ENCODE measurements at regions not wholly inside any gene's neighbourhood (a gene's known extent, or its start where the extent isn't known, plus 50 kb on each side); places are given as distances from the start of the nearest gene placed in this dataset.

DNA sequence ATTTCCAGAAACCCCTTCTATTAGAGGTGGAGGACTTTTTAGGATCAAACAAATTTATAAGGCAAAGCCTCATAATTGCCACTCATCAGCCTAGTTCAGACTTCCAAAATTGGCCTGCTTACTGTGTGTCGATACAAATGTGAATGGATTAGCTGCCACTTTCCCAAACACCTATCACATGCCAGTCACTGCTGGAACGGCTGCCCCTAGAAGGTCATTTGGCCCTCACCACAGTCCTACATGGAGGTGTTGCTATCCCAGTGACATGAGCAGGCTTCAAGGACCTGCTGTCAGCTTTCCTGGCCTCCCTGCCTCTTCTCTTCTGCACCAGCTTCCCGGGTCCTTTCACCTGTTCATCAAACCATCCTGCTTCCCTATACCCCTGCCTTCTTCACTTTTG, 279.2 kb upstream of the SKOR2 start:
- TF ChIP-seq, protein P1, sequence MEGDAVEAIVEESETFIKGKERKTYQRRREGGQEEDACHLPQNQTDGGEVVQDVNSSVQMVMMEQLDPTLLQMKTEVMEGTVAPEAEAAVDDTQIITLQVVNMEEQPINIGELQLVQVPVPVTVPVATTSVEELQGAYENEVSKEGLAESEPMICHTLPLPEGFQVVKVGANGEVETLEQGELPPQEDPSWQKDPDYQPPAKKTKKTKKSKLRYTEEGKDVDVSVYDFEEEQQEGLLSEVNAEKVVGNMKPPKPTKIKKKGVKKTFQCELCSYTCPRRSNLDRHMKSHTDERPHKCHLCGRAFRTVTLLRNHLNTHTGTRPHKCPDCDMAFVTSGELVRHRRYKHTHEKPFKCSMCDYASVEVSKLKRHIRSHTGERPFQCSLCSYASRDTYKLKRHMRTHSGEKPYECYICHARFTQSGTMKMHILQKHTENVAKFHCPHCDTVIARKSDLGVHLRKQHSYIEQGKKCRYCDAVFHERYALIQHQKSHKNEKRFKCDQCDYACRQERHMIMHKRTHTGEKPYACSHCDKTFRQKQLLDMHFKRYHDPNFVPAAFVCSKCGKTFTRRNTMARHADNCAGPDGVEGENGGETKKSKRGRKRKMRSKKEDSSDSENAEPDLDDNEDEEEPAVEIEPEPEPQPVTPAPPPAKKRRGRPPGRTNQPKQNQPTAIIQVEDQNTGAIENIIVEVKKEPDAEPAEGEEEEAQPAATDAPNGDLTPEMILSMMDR (conservative IDR thresholded peaks at IDR 0.05; ENCODE audit: low read depth in 2 of 2) = no peak
- TF ChIP-seq POLR2AphosphoS5 (IDR thresholded peaks at IDR 0.05; ENCODE audit: low read depth) (no peak), EZH2 (IDR thresholded peaks at IDR 0.05; ENCODE audit: low read depth, unreplicated experiment) (no peak), CREB1 (CRISPR knock-in tag; IDR thresholded peaks at IDR 0.05; ENCODE audit: low read depth) (no peak), JUNB (IDR thresholded peaks at IDR 0.05; ENCODE audit: unreplicated experiment) (no peak), EZH2phosphoT487 (IDR thresholded peaks at IDR 0.05; ENCODE audit: unreplicated experiment) (no peak)
- TF ChIP-seq, protein P2, sequence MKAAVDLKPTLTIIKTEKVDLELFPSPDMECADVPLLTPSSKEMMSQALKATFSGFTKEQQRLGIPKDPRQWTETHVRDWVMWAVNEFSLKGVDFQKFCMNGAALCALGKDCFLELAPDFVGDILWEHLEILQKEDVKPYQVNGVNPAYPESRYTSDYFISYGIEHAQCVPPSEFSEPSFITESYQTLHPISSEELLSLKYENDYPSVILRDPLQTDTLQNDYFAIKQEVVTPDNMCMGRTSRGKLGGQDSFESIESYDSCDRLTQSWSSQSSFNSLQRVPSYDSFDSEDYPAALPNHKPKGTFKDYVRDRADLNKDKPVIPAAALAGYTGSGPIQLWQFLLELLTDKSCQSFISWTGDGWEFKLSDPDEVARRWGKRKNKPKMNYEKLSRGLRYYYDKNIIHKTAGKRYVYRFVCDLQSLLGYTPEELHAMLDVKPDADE (IDR thresholded peaks at IDR 0.05) = no peak
- TF ChIP-seq, protein P3, sequence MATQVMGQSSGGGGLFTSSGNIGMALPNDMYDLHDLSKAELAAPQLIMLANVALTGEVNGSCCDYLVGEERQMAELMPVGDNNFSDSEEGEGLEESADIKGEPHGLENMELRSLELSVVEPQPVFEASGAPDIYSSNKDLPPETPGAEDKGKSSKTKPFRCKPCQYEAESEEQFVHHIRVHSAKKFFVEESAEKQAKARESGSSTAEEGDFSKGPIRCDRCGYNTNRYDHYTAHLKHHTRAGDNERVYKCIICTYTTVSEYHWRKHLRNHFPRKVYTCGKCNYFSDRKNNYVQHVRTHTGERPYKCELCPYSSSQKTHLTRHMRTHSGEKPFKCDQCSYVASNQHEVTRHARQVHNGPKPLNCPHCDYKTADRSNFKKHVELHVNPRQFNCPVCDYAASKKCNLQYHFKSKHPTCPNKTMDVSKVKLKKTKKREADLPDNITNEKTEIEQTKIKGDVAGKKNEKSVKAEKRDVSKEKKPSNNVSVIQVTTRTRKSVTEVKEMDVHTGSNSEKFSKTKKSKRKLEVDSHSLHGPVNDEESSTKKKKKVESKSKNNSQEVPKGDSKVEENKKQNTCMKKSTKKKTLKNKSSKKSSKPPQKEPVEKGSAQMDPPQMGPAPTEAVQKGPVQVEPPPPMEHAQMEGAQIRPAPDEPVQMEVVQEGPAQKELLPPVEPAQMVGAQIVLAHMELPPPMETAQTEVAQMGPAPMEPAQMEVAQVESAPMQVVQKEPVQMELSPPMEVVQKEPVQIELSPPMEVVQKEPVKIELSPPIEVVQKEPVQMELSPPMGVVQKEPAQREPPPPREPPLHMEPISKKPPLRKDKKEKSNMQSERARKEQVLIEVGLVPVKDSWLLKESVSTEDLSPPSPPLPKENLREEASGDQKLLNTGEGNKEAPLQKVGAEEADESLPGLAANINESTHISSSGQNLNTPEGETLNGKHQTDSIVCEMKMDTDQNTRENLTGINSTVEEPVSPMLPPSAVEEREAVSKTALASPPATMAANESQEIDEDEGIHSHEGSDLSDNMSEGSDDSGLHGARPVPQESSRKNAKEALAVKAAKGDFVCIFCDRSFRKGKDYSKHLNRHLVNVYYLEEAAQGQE (IDR thresholded peaks at IDR 0.05; ENCODE audit: unreplicated experiment) = no peak
